Stimulated activated naive CD8-positive, alpha-beta T cell treated with anti-CD3 and anti-CD28 coated beads, Interleukin-15, amount 100 ng/mL, for 72 hours (primary cell): ENCODE measurements at regions not wholly inside any gene's neighbourhood (a gene's known extent, or its start where the extent isn't known, plus 50 kb on each side); places are given as distances from the start of the nearest gene placed in this dataset.
A peak's percentile ranks its signal among the peaks of the same experiment; 100 is the strongest.
"Not testable (repeated sequence)": the region's sequence is repeated elsewhere in the genome, so short reads cannot be mapped to it uniquely, and the experiment has no call there.

Experiments
- ATAC-seq: fragments of 150-1000 bp; cut with Tn5 transposase; 2 replicates; pipeline ENCODE4 v1.10.0; 2021; ENCODE audit warnings: mild to moderate bottlenecking, moderate library complexity
- DNase-seq, 2 donors: peaks; one replicate each; pipeline ENCODE4 v3.0.0; 2021 to 2022
- H3K27ac Mint-ChIP-seq, 2 donors: one replicate each; pipeline ENCODE4 v1.8.0; 2022; ENCODE audit warnings: mild to moderate bottlenecking in 2 of 2, mixed read lengths in 2 of 2, moderate library complexity in 2 of 2
- H3K27me3 Mint-ChIP-seq: one replicate; pipeline ENCODE4 v1.8.0; 2022; ENCODE audit warnings: mixed read lengths
- H3K4me1 Mint-ChIP-seq: one replicate; pipeline ENCODE4 v1.8.0; 2022; ENCODE audit warnings: mild to moderate bottlenecking, mixed read lengths
- H3K4me3 Mint-ChIP-seq, 2 donors: one replicate each; pipeline ENCODE4 v1.8.0; 2022; ENCODE audit warnings: mild to moderate bottlenecking in 2 of 2, mixed read lengths in 2 of 2, moderate library complexity in 1 of 2
- H3K9me3 Mint-ChIP-seq, 2 donors: one replicate each; pipeline ENCODE4 v1.8.0; 2022; ENCODE audit warnings: mixed read lengths in 2 of 2

DNA sequence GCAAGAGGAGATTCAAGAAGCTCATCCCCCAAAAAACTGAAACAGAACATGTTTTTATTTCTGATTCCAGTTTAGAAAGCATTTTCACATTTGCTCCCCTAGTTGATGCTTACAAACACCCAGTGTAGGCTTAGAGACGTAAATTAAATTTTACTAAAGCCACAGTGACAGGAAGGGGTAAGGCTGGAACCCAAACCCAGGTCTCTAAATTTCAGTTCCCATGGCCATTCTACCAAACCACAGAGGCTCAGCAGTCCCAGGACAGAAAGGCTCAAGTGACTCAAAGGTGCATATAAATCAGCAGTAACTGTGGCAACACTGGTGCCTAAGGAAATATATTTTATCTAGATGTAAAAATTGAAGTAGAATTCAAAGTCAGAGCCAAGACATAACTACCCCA lies 128.7 kb downstream of the CEP120 start:
- H3K4me3 Mint-ChIP-seq: no peak overlapping the region
- H3K27ac Mint-ChIP-seq: no peak overlapping the region
- H3K9me3 Mint-ChIP-seq: peaks cover 0 to 3% of the 10 kb centered on the region in 2 donors
- H3K4me1 Mint-ChIP-seq: no peaks in the 10 kb centered on the region
- no peak for DNase-seq
- peaks cover 10% of the 10 kb centered on the region for H3K27me3 Mint-ChIP-seq
- ATAC-seq: no peak

DNA sequence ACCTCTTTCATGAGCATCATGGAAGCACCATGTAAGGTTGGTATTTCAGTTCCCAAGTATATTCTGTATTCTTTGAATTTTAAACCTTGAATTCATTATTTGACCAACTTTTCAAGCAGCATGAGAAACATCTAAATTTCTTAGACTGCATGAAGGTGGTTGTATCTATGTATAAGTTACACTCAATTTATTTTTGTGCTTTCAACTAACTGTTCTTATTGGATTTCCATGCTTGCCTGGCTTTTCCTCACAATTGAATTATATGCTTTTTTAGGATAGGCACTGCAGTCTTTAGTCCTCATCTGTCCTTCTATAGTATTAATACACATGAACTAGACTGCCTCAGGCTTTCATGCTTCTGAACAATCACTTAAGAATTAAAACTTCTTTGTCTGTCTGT lies 134.0 kb downstream of the CEP120 start:
- no peaks in the 10 kb centered on the region for H3K9me3 Mint-ChIP-seq
- H3K27ac Mint-ChIP-seq: no peak overlapping the region
- peaks cover 8% of the 10 kb centered on the region for H3K4me1 Mint-ChIP-seq
- H3K4me3 Mint-ChIP-seq: no peak overlapping the region
- DNase-seq (no peak), ATAC-seq (no peak)
- peaks cover 36% of the 10 kb centered on the region for H3K27me3 Mint-ChIP-seq

DNA sequence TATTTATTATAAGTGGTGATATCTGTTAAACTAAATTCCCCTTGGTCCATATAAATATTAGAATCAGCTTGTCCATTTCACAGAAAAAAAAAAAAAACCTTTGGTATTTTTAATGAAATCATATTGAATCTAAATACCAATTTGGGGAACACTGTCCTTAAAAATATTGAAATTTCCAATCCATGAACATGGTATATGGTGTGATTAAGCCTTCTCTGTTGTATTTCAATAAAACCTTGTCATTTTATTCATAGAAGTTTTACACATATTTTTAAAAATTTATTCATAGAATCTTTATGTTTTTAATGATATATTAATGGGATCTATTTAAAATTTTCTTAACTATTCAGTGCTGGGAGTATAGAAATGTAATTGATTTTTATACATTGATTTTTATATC lies 135.3 kb downstream of the CEP120 start:
- H3K27ac Mint-ChIP-seq: no peak overlapping the region
- peaks cover 8% of the 10 kb centered on the region for H3K4me1 Mint-ChIP-seq
- no peak overlapping the region for H3K4me3 Mint-ChIP-seq
- DNase-seq (no peak), ATAC-seq (no peak)
- no peaks in the 10 kb centered on the region for H3K9me3 Mint-ChIP-seq
- peaks cover 47% of the 10 kb centered on the region for H3K27me3 Mint-ChIP-seq

DNA sequence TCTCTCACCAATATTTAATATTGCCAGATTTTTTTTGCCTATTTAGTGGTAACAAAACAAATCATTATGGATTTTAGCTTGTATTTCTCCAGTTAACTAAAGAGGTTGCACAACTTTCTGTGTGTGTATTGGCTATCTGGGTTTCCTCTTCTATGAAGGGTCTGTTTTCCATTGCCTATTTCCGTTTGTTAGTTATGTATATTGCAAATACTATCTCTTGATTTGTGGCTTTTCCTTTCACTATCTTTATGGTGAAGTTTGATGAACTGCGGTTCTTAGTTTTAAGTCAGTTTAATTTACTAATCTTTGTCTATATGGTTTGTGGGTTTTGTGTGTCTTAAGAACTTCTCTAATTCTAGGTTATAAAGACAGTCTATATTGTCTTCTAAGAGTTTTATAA lies 136.3 kb downstream of the CEP120 start:
- no peak overlapping the region for H3K27ac Mint-ChIP-seq
- H3K4me1 Mint-ChIP-seq: peaks cover 8% of the 10 kb centered on the region
- no peak for ATAC-seq
- H3K4me3 Mint-ChIP-seq: no peak overlapping the region
- DNase-seq: no peak
- no peaks in the 10 kb centered on the region for H3K9me3 Mint-ChIP-seq
- H3K27me3 Mint-ChIP-seq: peaks cover 57% of the 10 kb centered on the region

DNA sequence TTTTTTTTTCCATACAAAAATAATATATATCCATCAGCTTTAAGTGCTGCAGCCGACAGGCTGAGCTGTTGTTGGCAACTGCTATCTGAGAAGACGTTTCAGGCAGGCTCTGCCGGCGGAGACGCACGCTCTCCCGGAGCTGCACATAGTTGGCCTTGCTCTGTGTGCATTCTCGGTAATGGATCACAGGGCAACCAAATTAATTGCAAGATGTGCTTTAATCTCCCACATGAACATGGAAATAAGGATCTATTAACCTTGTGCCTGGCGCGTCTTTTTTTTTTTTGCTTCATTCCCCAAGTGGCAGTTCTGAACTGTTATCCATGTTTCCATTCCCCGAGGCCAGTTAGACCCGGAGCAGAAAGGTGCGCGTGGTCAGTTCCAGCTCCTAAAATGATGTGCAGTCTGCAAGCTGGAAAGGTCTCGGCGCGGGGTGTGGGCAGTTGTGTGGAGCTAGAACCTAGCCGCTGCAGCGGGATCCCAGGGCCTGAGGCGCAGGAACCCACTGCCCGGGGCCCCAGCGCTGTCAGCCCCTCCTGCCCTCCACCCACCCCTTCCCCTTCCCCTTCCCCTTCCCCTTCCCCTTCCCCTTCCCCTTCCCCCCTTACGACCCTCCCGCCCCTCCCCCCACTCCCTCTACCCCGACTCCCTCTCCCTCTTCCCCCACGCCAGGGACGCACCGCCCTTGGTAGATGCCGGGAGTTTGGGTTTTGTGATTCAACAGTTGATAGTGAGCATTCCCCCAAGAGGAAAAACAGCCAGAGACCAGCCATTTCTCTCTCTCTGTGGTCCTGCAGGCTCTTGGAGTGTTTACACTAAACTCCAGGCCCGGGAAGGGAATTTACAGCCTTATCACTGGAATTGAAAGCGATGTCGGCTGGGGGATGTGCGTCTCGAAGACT lies 137.8 kb downstream of the CEP120 start:
- no peaks in the 10 kb centered on the region for H3K9me3 Mint-ChIP-seq
- H3K27me3 Mint-ChIP-seq: peaks cover 51% of the 10 kb centered on the region
- ATAC-seq (peak; percentile 26), DNase-seq (no peak)
- no peak overlapping the region for H3K4me3 Mint-ChIP-seq
- no peak overlapping the region for H3K27ac Mint-ChIP-seq
- H3K4me1 Mint-ChIP-seq: peaks cover 8% of the 10 kb centered on the region

DNA sequence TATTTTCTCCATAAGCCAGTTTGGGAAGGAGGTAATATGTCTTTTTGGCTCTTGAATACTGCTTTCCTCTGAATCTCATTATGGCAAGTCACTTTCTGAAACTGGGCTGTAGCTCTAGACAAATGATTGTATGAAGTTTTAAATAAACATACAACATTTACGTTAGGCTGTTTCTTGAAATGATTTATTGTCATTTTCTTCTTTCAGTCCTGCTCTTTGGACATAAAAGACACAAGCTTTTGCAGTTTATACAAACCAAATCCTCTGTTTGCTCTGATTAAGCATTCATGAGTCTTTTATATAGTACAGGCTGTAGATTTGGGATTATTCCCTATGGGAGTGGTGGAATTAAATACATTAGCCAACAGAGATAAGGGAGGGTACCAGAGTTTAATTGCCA lies 139.7 kb downstream of the CEP120 start:
- Mint-ChIP-seq H3K4me3 (no peak overlapping the region), H3K4me1 (peaks cover 8% of the 10 kb centered on the region), H3K9me3 (no peaks in the 10 kb centered on the region), H3K27me3 (peaks cover 50% of the 10 kb centered on the region), H3K27ac (no peak overlapping the region)
- no peak for DNase-seq
- ATAC-seq: no peak

DNA sequence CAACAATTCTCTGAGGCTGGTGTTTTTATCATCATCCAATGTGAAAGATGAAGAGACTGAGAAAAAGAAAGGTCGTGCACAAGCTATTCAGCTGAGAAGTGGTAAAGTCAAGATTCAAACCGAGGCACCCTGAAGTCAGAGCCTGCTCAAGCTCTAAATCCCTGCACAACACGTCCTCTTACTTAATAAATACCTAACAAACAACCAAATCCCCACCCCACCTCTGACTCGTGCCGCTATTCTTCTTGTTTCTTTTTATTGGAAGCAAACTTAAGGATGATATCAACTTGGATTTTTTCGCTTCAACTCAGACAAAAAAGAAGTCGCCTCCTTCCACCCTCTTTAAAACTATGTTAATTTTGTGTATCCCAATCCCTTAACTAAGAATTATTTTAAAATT lies 140.2 kb downstream of the CEP120 start:
- no peaks in the 10 kb centered on the region for H3K9me3 Mint-ChIP-seq
- no peak overlapping the region for H3K27ac Mint-ChIP-seq
- H3K4me1 Mint-ChIP-seq: peaks cover 8% of the 10 kb centered on the region
- peaks cover 50% of the 10 kb centered on the region for H3K27me3 Mint-ChIP-seq
- no peak for DNase-seq
- no peak overlapping the region for H3K4me3 Mint-ChIP-seq
- no peak for ATAC-seq

DNA sequence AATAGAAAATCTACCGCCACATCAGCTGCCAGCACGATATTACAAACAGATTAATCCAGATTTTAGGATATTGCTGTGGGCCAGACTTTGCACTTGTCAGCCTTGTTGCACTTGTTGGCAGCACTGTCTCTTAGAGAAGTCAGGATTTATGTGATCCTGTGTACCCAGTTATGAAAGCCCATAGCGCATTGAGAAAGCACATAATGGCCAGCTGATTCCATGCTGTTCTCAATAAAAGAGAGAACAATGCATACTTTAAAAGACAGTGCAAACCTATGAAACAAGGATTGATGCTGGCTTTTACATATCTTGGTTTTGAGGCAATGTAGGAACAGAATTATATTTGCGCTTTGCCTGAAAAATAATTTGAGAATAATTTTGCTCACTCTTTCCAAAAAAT lies 140.8 kb downstream of the CEP120 start:
- Mint-ChIP-seq H3K27ac (no peak overlapping the region), H3K4me3 (no peak overlapping the region), H3K4me1 (peaks cover 8% of the 10 kb centered on the region), H3K9me3 (no peaks in the 10 kb centered on the region), H3K27me3 (peaks cover 50% of the 10 kb centered on the region)
- no peak for ATAC-seq
- no peak for DNase-seq

DNA sequence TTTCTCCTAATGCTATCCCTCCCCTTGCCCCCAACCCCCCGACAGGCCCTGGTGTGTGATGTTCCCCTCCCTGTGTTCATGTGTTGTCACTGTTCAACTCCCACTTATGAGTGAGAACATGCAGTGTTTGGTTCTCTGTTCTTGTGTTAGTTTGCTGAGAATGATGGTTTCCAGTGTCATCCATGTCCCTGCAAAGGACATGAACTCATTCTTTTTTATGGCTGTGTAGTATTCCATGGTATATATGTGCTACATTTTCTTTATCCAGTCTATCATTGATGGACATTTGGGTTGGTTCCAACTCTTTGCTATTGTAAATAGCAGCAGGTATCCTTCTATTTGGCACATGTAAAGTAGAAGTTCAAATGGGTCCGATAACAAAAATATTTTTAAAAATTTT lies 142.3 kb downstream of the CEP120 start:
- H3K27me3 Mint-ChIP-seq: peaks cover 38% of the 10 kb centered on the region
- H3K4me3 Mint-ChIP-seq, ATAC-seq, H3K27ac Mint-ChIP-seq, H3K9me3 Mint-ChIP-seq, H3K4me1 Mint-ChIP-seq, DNase-seq: not testable (repeated sequence)

DNA sequence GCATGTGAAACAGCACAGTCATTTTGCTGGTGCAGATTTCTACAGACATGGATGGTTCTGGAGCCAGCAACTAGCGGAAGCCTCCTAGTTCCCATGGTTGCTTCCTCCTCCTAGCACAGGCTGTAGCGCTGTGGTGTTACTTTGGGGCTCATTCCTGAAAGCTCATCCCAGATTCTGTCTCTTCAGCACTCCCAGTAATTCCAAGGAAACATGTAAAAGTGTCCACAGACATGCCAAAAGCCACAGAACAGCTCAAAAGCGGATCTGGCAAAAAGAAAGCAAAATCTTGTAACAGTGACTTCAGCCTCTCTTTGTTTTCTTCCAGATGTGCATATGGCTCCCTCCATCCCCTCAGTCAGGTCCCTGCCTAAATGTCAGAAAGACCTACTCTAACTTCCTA lies 144.1 kb downstream of the CEP120 start:
- H3K9me3 Mint-ChIP-seq: no peaks in the 10 kb centered on the region
- no peak overlapping the region for H3K27ac Mint-ChIP-seq
- H3K4me3 Mint-ChIP-seq: no peak overlapping the region
- no peak for ATAC-seq
- H3K4me1 Mint-ChIP-seq: no peaks in the 10 kb centered on the region
- peaks cover 21% of the 10 kb centered on the region for H3K27me3 Mint-ChIP-seq
- DNase-seq: no peak

DNA sequence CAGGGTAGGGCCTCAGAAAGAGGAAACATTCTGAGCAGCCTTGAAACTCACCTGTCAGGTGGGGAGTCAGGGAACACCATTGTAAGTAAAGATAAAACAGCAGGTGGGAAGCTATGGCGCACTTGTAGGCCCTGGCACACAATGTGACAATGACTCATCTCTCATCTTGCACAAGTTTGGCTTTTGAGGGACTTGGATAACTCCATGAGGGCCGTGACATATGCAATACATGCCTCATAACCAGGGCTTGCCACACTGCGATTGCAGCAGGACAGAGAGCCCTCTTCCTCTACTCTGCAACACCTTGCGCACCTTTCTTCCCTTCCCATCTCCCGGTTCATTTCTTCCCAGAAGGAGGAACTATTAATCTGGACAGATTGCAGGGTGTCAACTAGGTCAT lies 144.9 kb downstream of the CEP120 start:
- Mint-ChIP-seq H3K4me3 (no peak overlapping the region), H3K4me1 (no peaks in the 10 kb centered on the region), H3K27me3 (peaks cover 14% of the 10 kb centered on the region), H3K27ac (no peak overlapping the region), H3K9me3 (no peaks in the 10 kb centered on the region)
- ATAC-seq (no peak), DNase-seq (no peak)

DNA sequence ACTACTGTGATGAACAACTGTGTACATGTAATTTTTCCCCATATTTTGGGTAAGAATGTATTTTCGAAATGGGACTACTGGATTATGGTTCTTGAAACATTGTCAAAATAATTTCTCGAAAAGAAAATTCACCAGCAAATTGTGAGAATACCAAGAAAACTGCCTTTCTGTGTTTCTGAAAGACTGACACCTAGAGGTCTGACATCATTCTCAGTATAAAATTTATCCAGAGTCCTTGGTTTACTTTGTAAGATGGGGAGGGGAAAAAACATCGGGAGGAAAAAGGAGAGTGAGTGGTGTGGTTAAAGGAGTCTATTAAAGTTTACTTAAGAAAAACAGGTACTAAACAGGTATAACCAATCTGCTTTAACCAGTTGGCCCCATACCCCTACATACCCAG lies 149.2 kb downstream of the CEP120 start:
- no peak overlapping the region for H3K4me3 Mint-ChIP-seq
- no peaks in the 10 kb centered on the region for H3K4me1 Mint-ChIP-seq
- H3K9me3 Mint-ChIP-seq: no peaks in the 10 kb centered on the region
- H3K27ac Mint-ChIP-seq: no peak overlapping the region
- DNase-seq (no peak), ATAC-seq (no peak)
- no peaks in the 10 kb centered on the region for H3K27me3 Mint-ChIP-seq

DNA sequence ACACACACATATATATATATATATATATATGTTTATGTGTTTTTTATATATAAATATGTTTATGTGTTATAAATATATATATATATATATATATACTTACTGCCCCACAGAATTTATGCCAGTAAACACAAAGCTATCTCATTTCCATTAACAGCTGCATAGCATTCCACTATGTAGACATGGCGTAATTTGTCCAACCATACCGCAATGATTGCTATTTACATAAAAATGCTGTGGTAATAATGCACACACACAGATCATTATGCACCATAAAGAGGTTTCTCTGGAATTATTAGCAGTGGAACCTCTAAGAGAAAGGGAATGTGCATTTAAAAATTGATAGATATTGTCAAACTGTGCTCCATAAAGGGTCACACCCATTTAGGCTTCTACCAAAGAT lies 150.1 kb downstream of the CEP120 start:
- Mint-ChIP-seq H3K4me1 (no peaks in the 10 kb centered on the region), H3K27ac (no peak overlapping the region), H3K4me3 (no peak overlapping the region), H3K9me3 (no peaks in the 10 kb centered on the region), H3K27me3 (no peaks in the 10 kb centered on the region)
- DNase-seq: no peak
- ATAC-seq: no peak

DNA sequence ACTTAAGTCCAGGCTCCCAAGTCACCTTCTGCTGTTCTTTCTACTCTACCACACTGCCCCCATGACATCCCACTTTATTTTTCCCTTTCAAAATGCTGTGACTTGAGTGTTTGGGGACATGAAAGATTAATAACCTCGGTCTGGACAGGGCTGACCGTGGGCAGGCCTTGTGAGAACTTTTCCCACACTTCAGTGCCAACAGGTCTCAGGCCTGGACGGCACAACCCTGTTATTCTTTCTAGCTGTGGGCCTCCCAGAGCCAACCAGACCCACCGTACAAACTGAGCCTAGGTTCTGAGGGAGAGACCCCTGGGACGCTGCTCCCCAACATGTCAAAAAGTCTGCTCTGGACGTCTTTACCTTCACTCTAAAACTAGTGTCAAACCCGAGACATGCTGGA lies 153.4 kb downstream of the CEP120 start:
- Mint-ChIP-seq H3K9me3 (no peaks in the 10 kb centered on the region), H3K27ac (no peak overlapping the region), H3K4me1 (no peaks in the 10 kb centered on the region), H3K4me3 (no peak overlapping the region), H3K27me3 (no peaks in the 10 kb centered on the region)
- ATAC-seq (no peak), DNase-seq (no peak)

DNA sequence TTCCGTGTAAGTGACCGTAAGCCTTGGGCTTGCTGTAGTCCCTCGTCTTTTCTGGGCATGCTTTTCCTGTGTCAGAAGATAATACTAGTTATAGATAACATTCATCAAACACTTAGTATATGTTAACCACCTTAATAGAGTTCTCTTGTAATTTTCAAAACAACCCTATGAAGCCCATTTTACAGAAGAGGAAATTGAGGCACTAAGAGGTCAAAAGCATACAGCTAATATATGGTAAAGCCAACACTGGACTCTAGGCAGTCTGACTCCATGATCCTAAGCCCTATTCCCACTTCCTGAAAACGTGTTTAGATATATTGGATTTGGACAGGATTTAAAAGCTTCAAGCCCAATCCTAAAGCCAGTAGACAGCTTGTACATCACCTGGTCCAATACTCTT lies 153.8 kb downstream of the CEP120 start:
- DNase-seq (no peak), ATAC-seq (no peak)
- no peak overlapping the region for H3K4me3 Mint-ChIP-seq
- H3K27ac Mint-ChIP-seq: no peak overlapping the region
- no peaks in the 10 kb centered on the region for H3K27me3 Mint-ChIP-seq
- no peaks in the 10 kb centered on the region for H3K9me3 Mint-ChIP-seq
- H3K4me1 Mint-ChIP-seq: no peaks in the 10 kb centered on the region

DNA sequence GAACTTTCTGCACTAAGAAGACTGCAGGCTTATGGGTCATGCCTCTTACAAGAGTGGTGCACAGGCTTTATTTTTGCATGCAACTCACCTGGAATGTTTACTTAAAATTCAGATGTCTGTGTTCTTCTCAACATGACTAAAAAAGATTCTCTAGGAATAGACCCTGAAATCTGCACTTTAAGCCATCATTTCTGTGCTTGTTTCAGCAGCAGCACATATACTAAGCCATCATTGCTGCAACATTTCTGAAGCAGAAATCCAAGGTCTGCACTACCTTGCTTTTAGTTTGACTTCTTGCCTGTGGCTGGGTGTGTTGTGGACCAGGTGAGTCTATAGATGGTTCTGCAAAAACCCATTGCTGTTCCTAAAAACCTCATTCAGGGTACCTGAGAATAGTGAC lies 156.8 kb downstream of the CEP120 start:
- H3K9me3 Mint-ChIP-seq: no peaks in the 10 kb centered on the region
- H3K4me1 Mint-ChIP-seq: no peaks in the 10 kb centered on the region
- H3K27me3 Mint-ChIP-seq: no peaks in the 10 kb centered on the region
- ATAC-seq: no peak
- no peak overlapping the region for H3K4me3 Mint-ChIP-seq
- no peak overlapping the region for H3K27ac Mint-ChIP-seq
- no peak for DNase-seq

DNA sequence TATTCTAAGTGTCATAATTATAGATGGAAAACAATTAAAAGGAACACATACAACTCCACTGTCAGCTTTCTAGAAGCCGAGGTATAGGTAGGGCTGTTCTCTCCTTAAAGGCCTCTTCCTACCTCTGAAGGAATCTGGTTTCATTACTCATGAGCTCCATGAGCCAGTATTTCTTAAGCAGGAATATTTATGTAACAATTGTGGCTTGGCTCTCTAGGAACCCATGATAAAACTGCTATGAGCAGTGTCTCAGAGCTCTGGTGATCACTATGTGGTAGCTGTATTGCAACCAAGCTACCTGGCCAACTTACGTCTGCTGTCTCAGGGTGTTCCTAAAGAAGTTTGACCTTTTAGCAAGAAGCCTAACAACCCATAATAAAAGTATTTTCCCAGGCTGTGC lies 157.7 kb downstream of the CEP120 start:
- no peak for DNase-seq
- Mint-ChIP-seq H3K27me3 (no peaks in the 10 kb centered on the region), H3K9me3 (no peaks in the 10 kb centered on the region), H3K4me3 (no peak overlapping the region), H3K4me1 (no peaks in the 10 kb centered on the region), H3K27ac (no peak overlapping the region)
- ATAC-seq: no peak
